ENCODE measurements at regions not wholly inside any gene's neighbourhood (a gene's known extent, or its start where the extent isn't known, plus 50 kb on each side); places are given as distances from the start of the nearest gene placed in this dataset.

DNA sequence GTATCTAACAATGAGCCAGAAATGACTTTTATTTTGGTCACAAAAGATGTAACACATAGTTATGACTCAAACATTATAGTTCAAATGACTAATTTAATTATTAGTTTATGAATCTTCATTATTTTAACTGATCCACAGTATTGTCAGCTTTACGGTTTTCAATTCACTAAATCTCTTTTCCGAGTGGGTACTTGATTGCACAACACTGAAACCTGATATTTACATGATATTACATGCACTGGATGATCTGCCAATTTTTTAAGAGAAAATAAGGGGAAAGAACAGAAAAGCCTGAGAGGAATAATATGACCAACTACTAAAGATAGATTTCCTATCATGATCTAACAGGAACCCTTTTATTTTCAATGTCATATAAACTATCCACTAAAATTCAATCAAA, 1446.0 kb downstream of the FSTL5 start:
- Histone ChIP-seq H3K9ac (ENCODE audit: low read length) (no peak overlapping the region), H3K4me2 (ENCODE audit: low read length) (no peak overlapping the region), H3K36me3 (ENCODE audit: control insufficient read depth in 1 of 2, insufficient read depth in 2 of 2, low read length in 2 of 2) (no peaks in the 10 kb centered on the region), H2AFZ (ENCODE audit: low read depth, low read length, poor library complexity, severe bottlenecking) (no peak overlapping the region), H4K20me1 (ENCODE audit: insufficient read depth) (no peaks in the 10 kb centered on the region), H3K27ac (ENCODE audit: low read depth, low read length) (no peak overlapping the region), H3K9me2 (ENCODE audit: insufficient read depth) (no peaks in the 10 kb centered on the region; the same call in 1 of the 2 replicates), H3K79me2 (ENCODE audit: insufficient read depth, low read length) (no peaks in the 10 kb centered on the region), H3K27me3 (ENCODE audit: insufficient read depth, low read length) (no peaks in the 10 kb centered on the region), H3K9me3 (ENCODE audit: control insufficient read depth in 1 of 2, insufficient read depth in 1 of 2, low read depth in 1 of 2, low read length in 2 of 2) (no peaks in the 10 kb centered on the region), H3K4me1 (ENCODE audit: control insufficient read depth in 1 of 2, insufficient read depth in 2 of 2, low read length in 2 of 2) (no peaks in the 10 kb centered on the region), H3K4me3 (replicated peaks in 1 of 2; ENCODE audit: low read depth in 1 of 2, low read length in 2 of 2) (no peak overlapping the region)
- no peak for ATAC-seq
- ChIA-PET POLR2A (no interaction called here), RAD21 (ENCODE audit: low non-redundant PET in 1 of 2, low total read pairs in 2 of 2, uncharacterized antibody in 2 of 2, unreplicated experiment in 2 of 2) (no interaction called here), CTCF (no interaction called here)
- no peak for DNase-seq (ENCODE audit: low read depth, low spot score)
- intact Hi-C loops (cut with micrococcal nuclease): no loop called here
- TF ChIP-seq, protein P1, sequence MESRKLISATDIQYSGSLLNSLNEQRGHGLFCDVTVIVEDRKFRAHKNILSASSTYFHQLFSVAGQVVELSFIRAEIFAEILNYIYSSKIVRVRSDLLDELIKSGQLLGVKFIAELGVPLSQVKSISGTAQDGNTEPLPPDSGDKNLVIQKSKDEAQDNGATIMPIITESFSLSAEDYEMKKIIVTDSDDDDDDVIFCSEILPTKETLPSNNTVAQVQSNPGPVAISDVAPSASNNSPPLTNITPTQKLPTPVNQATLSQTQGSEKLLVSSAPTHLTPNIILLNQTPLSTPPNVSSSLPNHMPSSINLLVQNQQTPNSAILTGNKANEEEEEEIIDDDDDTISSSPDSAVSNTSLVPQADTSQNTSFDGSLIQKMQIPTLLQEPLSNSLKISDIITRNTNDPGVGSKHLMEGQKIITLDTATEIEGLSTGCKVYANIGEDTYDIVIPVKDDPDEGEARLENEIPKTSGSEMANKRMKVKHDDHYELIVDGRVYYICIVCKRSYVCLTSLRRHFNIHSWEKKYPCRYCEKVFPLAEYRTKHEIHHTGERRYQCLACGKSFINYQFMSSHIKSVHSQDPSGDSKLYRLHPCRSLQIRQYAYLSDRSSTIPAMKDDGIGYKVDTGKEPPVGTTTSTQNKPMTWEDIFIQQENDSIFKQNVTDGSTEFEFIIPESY (IDR thresholded peaks at IDR 0.05; ENCODE audit: extremely low read depth, insufficient replicate concordance, low read length): no peak
- TF ChIP-seq CEBPB (IDR thresholded peaks at IDR 0.05; ENCODE audit: low read depth) (no peak), EZH2 (IDR thresholded peaks at IDR 0.05) (no peak), EGR1 (IDR thresholded peaks at IDR 0.05; ENCODE audit: low read depth) (no peak), EZH2phosphoT487 (IDR thresholded peaks at IDR 0.05; ENCODE audit: borderline replicate concordance) (no peak), SP1 (IDR thresholded peaks at IDR 0.05; ENCODE audit: low read depth) (no peak), CBX3 (IDR thresholded peaks at IDR 0.05; ENCODE audit: low read depth) (no peak), RAD21 (IDR thresholded peaks at IDR 0.05; ENCODE audit: low read depth) (no peak), FOSL1 (IDR thresholded peaks at IDR 0.05; ENCODE audit: low read depth) (no peak), YY1 (IDR thresholded peaks at IDR 0.05; ENCODE audit: extremely low read depth, insufficient replicate concordance, low read depth, low read length) (no peak), TCF7L2 (IDR thresholded peaks at IDR 0.05; ENCODE audit: borderline replicate concordance, extremely low read depth, insufficient read depth, insufficient read length) (no peak), POLR2AphosphoS5 (IDR thresholded peaks at IDR 0.05; ENCODE audit: low read depth, low read length) (no peak), SRF (IDR thresholded peaks at IDR 0.05; ENCODE audit: low read depth) (no peak)
- TF ChIP-seq, protein P2, sequence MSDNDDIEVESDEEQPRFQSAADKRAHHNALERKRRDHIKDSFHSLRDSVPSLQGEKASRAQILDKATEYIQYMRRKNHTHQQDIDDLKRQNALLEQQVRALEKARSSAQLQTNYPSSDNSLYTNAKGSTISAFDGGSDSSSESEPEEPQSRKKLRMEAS (IDR thresholded peaks at IDR 0.05): no peak
- TF ChIP-seq, protein P3, sequence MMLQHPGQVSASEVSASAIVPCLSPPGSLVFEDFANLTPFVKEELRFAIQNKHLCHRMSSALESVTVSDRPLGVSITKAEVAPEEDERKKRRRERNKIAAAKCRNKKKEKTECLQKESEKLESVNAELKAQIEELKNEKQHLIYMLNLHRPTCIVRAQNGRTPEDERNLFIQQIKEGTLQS (IDR thresholded peaks at IDR 0.05): no peak
- TF ChIP-seq, protein P4, sequence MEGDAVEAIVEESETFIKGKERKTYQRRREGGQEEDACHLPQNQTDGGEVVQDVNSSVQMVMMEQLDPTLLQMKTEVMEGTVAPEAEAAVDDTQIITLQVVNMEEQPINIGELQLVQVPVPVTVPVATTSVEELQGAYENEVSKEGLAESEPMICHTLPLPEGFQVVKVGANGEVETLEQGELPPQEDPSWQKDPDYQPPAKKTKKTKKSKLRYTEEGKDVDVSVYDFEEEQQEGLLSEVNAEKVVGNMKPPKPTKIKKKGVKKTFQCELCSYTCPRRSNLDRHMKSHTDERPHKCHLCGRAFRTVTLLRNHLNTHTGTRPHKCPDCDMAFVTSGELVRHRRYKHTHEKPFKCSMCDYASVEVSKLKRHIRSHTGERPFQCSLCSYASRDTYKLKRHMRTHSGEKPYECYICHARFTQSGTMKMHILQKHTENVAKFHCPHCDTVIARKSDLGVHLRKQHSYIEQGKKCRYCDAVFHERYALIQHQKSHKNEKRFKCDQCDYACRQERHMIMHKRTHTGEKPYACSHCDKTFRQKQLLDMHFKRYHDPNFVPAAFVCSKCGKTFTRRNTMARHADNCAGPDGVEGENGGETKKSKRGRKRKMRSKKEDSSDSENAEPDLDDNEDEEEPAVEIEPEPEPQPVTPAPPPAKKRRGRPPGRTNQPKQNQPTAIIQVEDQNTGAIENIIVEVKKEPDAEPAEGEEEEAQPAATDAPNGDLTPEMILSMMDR (IDR thresholded peaks at IDR 0.05 in 2 of 3, conservative IDR thresholded peaks at IDR 0.05 in 1 of 3; ENCODE audit: borderline replicate concordance in 1 of 3, insufficient read depth in 1 of 3, low read depth in 2 of 3, low read length in 2 of 3): no peak
- no TSS peak for BruUV-seq (replicated peaks)

All from HCT116 (cell line).